Effector memory CD8-positive, alpha-beta T cell (primary cell): ENCODE measurements at regions not wholly inside any gene's neighbourhood (a gene's known extent, or its start where the extent isn't known, plus 50 kb on each side); places are given as distances from the start of the nearest gene placed in this dataset.
"Not testable (repeated sequence)": the region's sequence is repeated elsewhere in the genome, so short reads cannot be mapped to it uniquely, and the experiment has no call there.

Source experiments
- ATAC-seq: fragments of 150-1000 bp; cut with Tn5 transposase; replicated peaks from 2 replicates; pipeline ENCODE4 v1.10.0; 2021; ENCODE audit warnings: mild to moderate bottlenecking, moderate library complexity
- DNase-seq, 3 experiments: peaks; one replicate each; pipeline ENCODE4 v3.0.0; 2021
- H3K27ac Mint-ChIP-seq, 2 donors: one replicate each; pipeline ENCODE4 v1.8.0; 2022; ENCODE audit warnings: mild to moderate bottlenecking in 2 of 2, mixed read lengths in 2 of 2, moderate library complexity in 2 of 2
- H3K27me3 Mint-ChIP-seq, 2 donors: one replicate each; pipeline ENCODE4 v1.8.0; 2022; ENCODE audit warnings: mixed read lengths in 2 of 2
- H3K36me3 Mint-ChIP-seq: one replicate; pipeline ENCODE4 v1.8.0; 2022; ENCODE audit warnings: mild to moderate bottlenecking, moderate library complexity, mixed read lengths; ENCODE audit not compliant: insufficient read depth
- H3K4me1 Mint-ChIP-seq, 2 donors: one replicate each; pipeline ENCODE4 v1.8.0; 2022; ENCODE audit warnings: low read depth in 2 of 2, mixed read lengths in 2 of 2
- H3K4me3 Mint-ChIP-seq, 2 donors: one replicate each; pipeline ENCODE4 v1.8.0; 2022; ENCODE audit warnings: mild to moderate bottlenecking in 2 of 2, mixed read lengths in 2 of 2, moderate library complexity in 2 of 2
- H3K9me3 Mint-ChIP-seq, 2 donors: one replicate each; pipeline ENCODE4 v1.8.0; 2022; ENCODE audit warnings: mixed read lengths in 2 of 2

DNA sequence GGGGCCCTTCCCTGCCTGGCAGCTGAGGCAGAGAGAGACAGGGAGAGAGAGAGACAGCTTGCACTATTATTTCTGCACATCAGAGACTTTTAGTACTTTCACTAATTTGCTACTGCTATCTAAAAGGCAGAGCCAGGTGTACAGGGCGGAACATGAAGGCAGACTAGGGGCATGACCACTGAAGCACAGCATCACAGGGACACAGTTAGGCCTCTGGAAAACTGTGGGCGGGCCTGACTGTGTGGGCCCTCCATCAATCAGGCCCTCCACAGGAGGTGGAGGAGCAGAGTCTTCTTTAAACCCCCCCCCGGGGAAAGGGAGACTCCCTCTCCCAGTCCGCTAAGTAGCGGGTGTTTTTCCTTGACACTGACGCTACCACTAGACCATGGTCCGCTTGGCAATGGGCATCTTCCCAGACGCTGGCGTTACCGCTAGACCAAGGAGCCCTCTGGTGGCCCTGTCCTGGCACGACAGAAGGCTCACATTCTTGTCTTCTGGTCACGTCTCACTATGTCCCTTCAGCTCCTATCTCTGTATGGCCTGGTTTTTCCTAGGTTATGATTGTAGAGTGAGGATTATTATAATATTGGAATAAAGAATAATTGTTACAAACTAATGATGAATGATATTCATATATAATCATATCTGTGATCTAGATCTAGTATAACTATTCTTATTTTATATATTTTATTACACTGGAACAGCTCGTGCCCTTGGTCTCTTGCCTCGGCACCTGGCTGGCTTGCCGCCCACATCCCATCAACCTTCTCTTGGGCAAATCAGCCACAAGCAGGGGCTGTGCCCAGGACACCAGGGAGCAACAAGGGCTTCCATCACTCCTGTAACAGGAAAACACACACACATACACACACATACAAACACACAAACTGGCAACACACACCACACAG, 60.7 kb upstream of the PPP2R2D start:
- H3K9me3 Mint-ChIP-seq, H3K4me3 Mint-ChIP-seq, H3K27ac Mint-ChIP-seq, H3K4me1 Mint-ChIP-seq, DNase-seq, H3K36me3 Mint-ChIP-seq, ATAC-seq: not testable (repeated sequence)
- peaks cover 0 to 18% of the 10 kb centered on the region in 2 donors for H3K27me3 Mint-ChIP-seq

DNA sequence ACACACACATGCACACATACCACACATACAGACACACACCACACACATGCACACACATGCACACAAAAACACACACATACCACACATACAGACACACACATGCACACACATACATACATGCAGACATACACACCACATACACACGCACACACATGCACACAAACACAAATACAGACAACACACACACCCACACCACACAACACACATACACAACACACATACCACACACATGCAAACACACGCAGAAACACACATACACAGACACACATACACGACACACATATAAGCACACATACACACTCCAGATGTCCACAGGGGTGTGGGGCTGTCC, 60.1 kb upstream of the PPP2R2D start:
- ATAC-seq (no peak), DNase-seq (no peak)
- H3K4me1 Mint-ChIP-seq, result no peaks in the 10 kb centered on the region
- H3K36me3 Mint-ChIP-seq, result peaks cover 3% of the 10 kb centered on the region
- H3K9me3 Mint-ChIP-seq, result no peaks in the 10 kb centered on the region
- no peak overlapping the region for H3K27ac Mint-ChIP-seq
- no peak overlapping the region for H3K4me3 Mint-ChIP-seq
- H3K27me3 Mint-ChIP-seq, result peaks cover 0 to 20% of the 10 kb centered on the region in 2 donors

DNA sequence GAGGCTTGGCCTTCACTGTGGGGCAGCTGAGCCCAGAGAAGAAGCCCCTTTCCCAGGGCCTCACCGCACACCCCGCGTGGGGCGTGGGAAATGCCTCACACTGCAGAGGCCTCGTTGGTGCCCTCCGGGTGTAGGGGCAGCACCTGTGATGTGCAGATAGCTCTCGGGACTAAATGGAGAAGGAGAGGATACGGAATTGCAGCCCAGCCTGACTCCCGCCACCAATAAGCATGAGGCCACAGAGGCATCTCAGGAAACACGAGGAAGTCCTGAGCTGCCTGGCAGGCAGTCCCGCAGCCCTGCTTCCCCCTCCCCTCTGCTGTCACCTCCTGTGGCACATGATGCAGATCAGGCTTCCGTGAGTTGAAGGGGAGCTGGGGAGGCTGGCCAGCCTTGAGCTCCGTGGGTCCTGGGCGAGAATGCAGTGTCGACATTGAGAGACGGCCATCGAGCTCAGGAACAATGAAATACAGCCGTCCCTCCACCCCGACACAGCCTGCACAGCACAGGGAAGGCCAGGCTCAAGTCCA, 59.6 kb upstream of the PPP2R2D start:
- DNase-seq, result no peak
- Mint-ChIP-seq H3K4me3 (no peak overlapping the region), H3K9me3 (no peaks in the 10 kb centered on the region), H3K27ac (no peak overlapping the region), H3K27me3 (peaks cover 0 to 25% of the 10 kb centered on the region in 2 donors), H3K36me3 (peaks cover 3% of the 10 kb centered on the region), H3K4me1 (no peaks in the 10 kb centered on the region)
- ATAC-seq, result no peak

DNA sequence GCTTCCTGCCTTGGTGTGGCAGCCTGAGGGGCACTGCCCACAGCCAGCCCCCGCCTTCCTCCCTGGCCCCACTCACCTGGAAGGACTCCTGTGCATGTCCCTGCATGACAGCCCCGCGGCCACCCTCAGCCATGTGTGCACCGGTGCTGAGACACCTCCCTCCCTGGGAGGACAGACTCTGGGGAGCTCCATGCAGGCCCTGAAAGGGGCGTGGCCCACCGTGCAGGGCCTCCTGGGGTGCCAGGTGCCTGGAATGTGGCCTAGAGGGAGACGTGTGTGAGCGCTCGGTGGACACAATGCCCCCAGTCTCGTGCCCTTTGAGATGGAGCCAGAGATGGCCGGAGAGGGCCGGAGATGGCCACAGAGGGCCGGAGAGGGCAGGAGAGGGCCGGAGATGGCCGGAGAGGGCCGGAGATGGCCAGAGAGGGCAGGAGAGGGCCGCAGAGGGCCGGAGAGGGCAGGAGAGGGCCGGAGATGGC, 59.1 kb upstream of the PPP2R2D start:
- Mint-ChIP-seq H3K27me3 (peaks cover 0 to 30% of the 10 kb centered on the region in 2 donors), H3K4me1 (no peaks in the 10 kb centered on the region), H3K9me3 (no peaks in the 10 kb centered on the region), H3K36me3 (peaks cover 3% of the 10 kb centered on the region), H3K4me3 (no peak overlapping the region), H3K27ac (no peak overlapping the region)
- DNase-seq, result no peak
- ATAC-seq, result no peak

DNA sequence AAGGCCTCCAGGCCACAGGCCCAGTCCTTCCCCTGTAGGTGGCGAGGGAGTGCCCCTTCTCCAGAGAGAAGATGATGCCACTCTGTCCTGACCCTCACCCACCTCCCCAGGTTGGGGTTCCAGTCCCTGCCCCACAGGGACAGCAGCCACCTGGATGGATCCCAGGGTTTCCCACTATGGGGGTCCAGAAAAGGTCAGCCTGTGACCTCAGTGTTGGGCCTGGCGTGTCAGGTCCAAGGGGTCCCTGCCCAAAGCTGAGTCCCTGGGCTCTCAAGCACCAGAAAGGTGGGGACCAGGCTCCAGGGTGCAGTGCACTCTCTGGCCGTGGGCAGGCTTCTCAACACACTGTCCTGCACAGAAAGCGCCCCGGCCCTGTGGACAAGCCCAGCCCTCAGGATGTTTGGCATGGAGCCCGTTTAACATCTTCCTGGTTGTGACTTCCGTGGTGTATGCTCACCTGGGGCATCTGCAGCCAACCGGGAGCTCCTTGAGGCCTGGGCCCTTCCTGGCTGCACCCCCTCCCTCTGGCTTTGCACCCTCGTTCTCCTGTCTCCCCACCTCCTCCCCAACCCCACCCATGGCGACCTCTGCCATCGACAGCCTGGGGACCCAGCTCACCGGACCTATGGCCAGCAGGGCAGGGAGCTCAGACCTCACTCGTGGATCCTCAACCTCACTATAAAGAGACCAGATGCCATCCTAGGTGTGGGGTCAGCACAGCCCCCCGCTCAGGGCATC, 58.3 kb upstream of the PPP2R2D start:
- H3K4me3 Mint-ChIP-seq, result no peak overlapping the region
- no peaks in the 10 kb centered on the region for H3K9me3 Mint-ChIP-seq
- DNase-seq, result no peak
- no peak for ATAC-seq
- no peak overlapping the region for H3K27ac Mint-ChIP-seq
- peaks cover 3% of the 10 kb centered on the region for H3K36me3 Mint-ChIP-seq
- H3K4me1 Mint-ChIP-seq, result no peaks in the 10 kb centered on the region
- peaks cover 0 to 31% of the 10 kb centered on the region in 2 donors for H3K27me3 Mint-ChIP-seq

DNA sequence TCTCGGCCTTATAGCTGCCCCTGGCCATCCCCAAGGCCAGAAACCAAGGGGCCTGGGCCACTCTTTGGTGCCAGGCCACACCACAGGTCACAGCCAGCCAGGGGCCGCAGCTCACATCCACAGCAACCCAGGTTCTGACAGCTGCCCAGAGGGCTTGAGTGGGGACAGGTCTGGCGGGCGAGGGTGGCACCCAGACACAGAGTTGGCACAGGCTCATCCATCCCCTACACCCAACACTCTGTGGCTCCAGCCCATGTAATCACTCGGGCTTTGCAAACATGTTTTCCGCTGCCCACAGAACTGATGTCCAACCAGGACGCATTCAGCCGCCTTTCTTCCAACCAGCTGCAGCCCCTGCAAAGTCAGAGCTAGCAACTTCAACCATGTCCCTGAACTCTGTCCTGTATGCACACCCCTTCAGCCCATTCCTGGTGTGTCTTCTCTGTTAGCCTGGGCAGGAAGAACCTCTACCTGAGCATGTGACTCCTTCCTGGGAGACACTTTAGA, 57.7 kb upstream of the PPP2R2D start:
- H3K9me3 Mint-ChIP-seq, result no peaks in the 10 kb centered on the region
- H3K27me3 Mint-ChIP-seq, result peaks cover 0 to 31% of the 10 kb centered on the region in 2 donors
- ATAC-seq (no peak), DNase-seq (no peak)
- no peaks in the 10 kb centered on the region for H3K4me1 Mint-ChIP-seq
- peaks cover 3% of the 10 kb centered on the region for H3K36me3 Mint-ChIP-seq
- no peak overlapping the region for H3K27ac Mint-ChIP-seq
- H3K4me3 Mint-ChIP-seq, result no peak overlapping the region

DNA sequence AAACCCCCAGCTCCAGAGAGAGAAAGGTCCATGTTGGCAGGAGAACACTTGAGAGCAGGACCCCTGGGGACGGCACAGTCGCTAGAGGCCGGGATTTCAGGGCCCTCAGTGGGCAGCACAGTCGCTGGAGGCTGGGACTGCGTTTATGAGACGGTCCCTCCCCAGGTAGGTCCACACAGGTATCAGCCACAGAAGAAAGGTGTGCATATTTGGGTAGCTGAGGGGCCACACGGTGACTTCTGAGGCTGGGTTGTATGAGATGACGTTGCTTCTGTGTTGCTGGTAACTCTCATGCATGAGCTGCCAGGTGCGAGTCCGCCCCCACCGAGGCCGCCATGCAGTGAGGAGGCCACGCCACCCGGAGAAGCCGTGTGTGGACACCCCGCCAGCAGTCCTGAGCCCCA, 56.9 kb upstream of the PPP2R2D start:
- Mint-ChIP-seq H3K4me3 (no peak overlapping the region), H3K36me3 (peaks cover 3% of the 10 kb centered on the region), H3K4me1 (no peaks in the 10 kb centered on the region), H3K27me3 (peaks cover 0 to 31% of the 10 kb centered on the region in 2 donors), H3K9me3 (no peaks in the 10 kb centered on the region), H3K27ac (no peak overlapping the region)
- ATAC-seq (no peak), DNase-seq (no peak)

DNA sequence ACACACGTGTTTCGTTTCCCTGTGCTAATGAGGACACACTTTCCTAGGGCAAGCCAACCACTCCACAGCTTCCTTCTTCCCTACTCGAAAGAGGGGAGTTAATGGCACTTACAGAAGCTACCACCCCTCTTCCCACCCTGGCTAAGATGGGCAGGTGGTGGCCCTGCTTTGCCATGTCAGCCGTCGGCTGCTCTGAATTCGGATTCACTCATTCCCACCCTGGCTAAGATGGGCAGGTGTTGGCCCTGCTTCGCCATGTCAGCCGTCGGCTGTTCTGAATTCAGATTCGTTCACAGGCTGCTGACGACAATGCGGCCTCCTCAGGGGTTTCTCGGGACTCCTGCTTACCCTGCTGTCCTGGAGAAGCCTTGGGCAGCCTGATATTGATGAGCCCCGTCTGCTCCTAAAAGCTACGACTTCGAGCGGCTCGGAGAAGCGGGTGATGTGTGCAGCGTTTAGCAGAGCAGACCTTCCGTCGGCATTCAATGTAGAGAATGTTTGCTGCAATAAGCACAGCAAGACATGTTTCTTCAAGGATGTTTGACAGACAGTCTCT, 56.2 kb upstream of the PPP2R2D start:
- DNase-seq, result no peak
- H3K27ac Mint-ChIP-seq, result no peak overlapping the region
- peaks cover 0 to 25% of the 10 kb centered on the region in 2 donors for H3K27me3 Mint-ChIP-seq
- H3K36me3 Mint-ChIP-seq, result no peaks in the 10 kb centered on the region
- H3K4me1 Mint-ChIP-seq, result no peaks in the 10 kb centered on the region
- H3K9me3 Mint-ChIP-seq, result no peaks in the 10 kb centered on the region
- no peak for ATAC-seq
- no peak overlapping the region for H3K4me3 Mint-ChIP-seq

DNA sequence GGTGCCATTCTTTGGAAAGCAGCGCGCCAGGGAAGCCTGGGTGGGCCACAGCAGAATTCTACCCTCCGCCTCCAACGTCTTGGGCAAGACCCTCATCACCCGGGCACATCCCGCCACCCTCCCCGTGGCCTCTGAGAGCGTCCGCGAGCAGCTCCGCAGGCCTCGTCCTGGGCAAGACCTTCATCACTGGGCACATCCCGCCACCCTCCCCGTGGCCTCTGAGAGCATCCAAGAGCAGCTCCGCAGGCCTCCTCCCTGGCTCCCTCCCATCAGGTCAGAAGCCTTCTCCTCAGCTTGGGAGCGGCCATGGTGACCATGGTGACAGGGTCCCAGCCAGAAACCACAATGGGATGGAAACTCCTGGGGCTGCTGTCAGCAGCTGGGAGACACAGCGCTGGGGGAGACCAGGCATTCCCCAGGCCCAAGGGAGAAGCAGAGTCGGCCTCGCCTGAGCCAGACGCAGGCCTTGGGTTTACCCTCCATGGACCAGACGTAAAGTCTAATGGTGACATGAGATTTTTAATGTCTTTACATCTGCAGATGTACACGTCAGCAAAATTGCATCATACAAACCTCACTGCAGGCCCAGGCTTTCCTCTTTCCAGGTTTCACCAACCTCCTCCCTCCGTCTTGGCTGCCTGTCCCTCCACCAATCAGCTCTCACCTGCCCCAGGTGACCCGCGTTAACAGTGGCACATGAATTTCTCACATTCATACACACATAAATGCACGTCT, 55.1 kb upstream of the PPP2R2D start:
- no peaks in the 10 kb centered on the region for H3K4me1 Mint-ChIP-seq
- no peak for ATAC-seq
- no peak for DNase-seq
- peaks cover 0 to 23% of the 10 kb centered on the region in 2 donors for H3K27me3 Mint-ChIP-seq
- no peak overlapping the region for H3K4me3 Mint-ChIP-seq
- no peak overlapping the region for H3K27ac Mint-ChIP-seq
- H3K36me3 Mint-ChIP-seq, result no peaks in the 10 kb centered on the region
- no peaks in the 10 kb centered on the region for H3K9me3 Mint-ChIP-seq

DNA sequence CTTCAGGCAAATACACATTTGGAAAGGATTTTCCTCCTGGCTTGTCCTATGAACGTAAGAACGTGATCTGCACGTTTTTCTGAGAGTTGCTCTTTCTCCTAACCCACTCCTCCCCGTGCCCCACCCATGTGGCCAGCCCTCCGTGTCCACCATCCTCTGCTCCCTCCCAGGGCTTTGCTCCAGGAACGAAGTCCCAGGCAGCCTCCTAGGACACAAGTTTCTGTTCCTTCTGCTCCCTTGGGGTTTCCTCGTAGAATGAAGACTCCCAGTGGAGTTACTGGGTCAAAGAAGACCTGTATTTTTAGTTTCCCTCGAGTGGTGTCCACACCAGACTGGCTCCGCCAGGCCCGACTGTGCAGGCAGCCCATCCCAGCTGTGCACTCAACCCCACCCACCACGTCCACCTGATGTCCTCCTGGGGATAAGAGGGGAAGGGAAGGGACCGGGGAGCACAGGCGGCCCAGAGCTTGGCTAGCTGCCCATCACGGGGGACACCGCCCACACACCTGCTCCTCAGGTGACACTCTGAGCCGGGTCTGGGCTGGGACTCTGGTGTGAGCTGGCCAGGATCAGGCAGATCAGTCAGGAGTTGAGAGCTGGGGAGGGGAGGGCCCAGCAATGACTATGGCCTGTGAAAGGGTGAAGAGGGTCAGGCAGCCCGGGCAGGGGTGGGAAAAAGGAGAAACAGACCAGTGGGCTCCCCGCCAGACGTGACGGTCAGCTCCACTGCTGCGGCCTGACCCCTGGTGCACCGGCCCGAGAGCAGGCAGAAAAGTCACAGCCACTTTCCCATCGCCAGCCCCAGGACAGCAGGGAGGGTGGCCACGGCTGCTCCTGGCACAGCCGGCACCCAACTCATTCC, 54.3 kb upstream of the PPP2R2D start:
- H3K4me3 Mint-ChIP-seq, result no peak overlapping the region
- peaks cover 0 to 2% of the 10 kb centered on the region in 2 donors for H3K9me3 Mint-ChIP-seq
- H3K27me3 Mint-ChIP-seq, result peaks cover 0 to 23% of the 10 kb centered on the region in 2 donors
- no peak for ATAC-seq
- H3K27ac Mint-ChIP-seq, result no peak overlapping the region
- no peaks in the 10 kb centered on the region for H3K4me1 Mint-ChIP-seq
- no peak for DNase-seq
- no peaks in the 10 kb centered on the region for H3K36me3 Mint-ChIP-seq

DNA sequence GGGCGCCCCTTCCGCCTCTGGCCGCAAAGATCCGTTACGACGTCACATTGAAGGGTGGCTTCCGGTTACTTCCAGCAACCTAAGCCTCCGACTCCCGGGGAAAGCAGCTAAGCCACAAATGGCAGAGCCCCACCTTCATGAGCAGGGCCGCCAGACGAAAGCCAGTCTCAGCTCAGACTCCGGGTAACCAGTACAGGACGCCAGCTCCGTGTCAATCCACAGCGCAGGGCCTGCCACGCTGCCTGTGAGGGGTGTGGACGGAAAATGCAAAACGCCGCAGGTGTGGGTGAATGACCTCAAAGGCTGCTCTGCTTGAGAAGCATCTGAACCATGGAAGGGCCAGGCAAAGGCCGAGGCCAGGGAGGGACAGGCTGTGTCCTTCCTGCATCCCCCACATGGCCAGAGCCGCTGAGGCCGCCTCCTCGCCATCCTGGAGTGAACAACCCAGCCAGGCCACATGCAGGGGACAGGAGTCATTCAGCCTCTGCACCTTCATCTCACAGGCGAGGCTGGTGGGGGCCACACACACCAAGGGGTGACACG, 53.5 kb upstream of the PPP2R2D start:
- no peak for ATAC-seq
- no peak overlapping the region for H3K27ac Mint-ChIP-seq

DNA sequence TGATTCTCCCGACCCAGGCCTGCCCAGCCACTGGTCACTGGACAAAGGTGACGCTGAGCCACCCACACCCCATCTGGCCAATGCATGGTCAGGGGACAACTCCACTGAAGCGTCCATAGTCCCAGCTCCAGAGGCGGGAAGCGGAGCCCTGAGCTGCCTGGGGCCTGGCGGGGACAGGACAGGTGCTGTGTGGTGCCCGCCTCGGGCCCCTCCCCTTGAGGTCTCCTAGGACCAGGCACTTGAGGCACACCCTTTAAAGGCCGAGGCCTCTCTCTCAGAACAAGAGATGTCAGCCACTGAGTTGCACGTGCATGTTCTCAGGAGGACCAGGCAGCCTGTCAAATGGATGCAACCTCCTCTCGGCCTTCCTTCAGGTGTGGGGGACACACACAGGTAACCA, 52.5 kb upstream of the PPP2R2D start:
- DNase-seq (no peak), ATAC-seq (no peak)
- peaks cover 0 to 2% of the 10 kb centered on the region in 2 donors for H3K9me3 Mint-ChIP-seq
- no peaks in the 10 kb centered on the region for H3K4me1 Mint-ChIP-seq
- no peaks in the 10 kb centered on the region for H3K36me3 Mint-ChIP-seq
- peaks cover 0 to 19% of the 10 kb centered on the region in 2 donors for H3K27me3 Mint-ChIP-seq
- H3K27ac Mint-ChIP-seq, result no peak overlapping the region
- H3K4me3 Mint-ChIP-seq, result no peak overlapping the region

More for the DNA sequence above, 53.5 kb upstream of the PPP2R2D start:
- Mint-ChIP-seq H3K9me3 (peaks cover 0 to 2% of the 10 kb centered on the region in 2 donors), H3K36me3 (no peaks in the 10 kb centered on the region), H3K27me3 (peaks cover 0 to 23% of the 10 kb centered on the region in 2 donors), H3K4me3 (no peak overlapping the region), H3K4me1 (no peaks in the 10 kb centered on the region)
- no peak for DNase-seq
